ENCODE measurements at regions not wholly inside any gene's neighbourhood (a gene's known extent, or its start where the extent isn't known, plus 50 kb on each side); places are given as distances from the start of the nearest gene placed in this dataset.

GRCh38 chr3:73808862-73809509 is 184.2 kb upstream of the PDZRN3 start:
- TF ChIP-seq CTCF (IDR thresholded peaks at IDR 0.05) (no peak), POLR2A (IDR thresholded peaks at IDR 0.05) (no peak)

All from Peyer's patch (tissue), 4 donors.